Activated CD8-positive, alpha-beta memory T cell treated with anti-CD3 and anti-CD28 coated beads, Interleukin-2, amount 10 ng/mL, durations not matched to agents 7 days and 5 days (primary cell): ENCODE measurements at regions not wholly inside any gene's neighbourhood (a gene's known extent, or its start where the extent isn't known, plus 50 kb on each side); places are given as distances from the start of the nearest gene placed in this dataset.

Experiments
- ATAC-seq: fragments of 150-1000 bp; cut with Tn5 transposase; one replicate; pipeline ENCODE4 v1.10.0; 2021; ENCODE audit warnings: moderate library complexity
- CTCF ChIA-PET: fragments of 350-600 bp; sonication (Branson Sonifier 250); formaldehyde crosslinking; loops from one replicate; lab custom pipeline; 2021; ENCODE audit warnings: antibody characterized with exemption; lab: Charles Lee
- DNase-seq: peaks from one replicate; pipeline ENCODE4 v3.0.0-alpha.2; 2020
- H3K27ac Mint-ChIP-seq: one replicate; pipeline ENCODE4 v1.8.0; 2021; ENCODE audit warnings: mild to moderate bottlenecking, mixed read lengths
- H3K27me3 Mint-ChIP-seq: one replicate; pipeline ENCODE4 v1.8.0; 2021; ENCODE audit warnings: mixed read lengths
- H3K36me3 Mint-ChIP-seq: one replicate; pipeline ENCODE4 v1.8.0; 2021; ENCODE audit warnings: mild to moderate bottlenecking, mixed read lengths
- H3K4me1 Mint-ChIP-seq: one replicate; pipeline ENCODE4 v1.8.0; 2021; ENCODE audit warnings: mixed read lengths
- H3K4me3 Mint-ChIP-seq: one replicate; pipeline ENCODE4 v1.8.0; 2021; ENCODE audit warnings: mild to moderate bottlenecking, moderate library complexity, mixed read lengths
- H3K9me3 Mint-ChIP-seq: one replicate; pipeline ENCODE4 v1.8.0; 2022; ENCODE audit warnings: low read depth, mixed read lengths

DNA sequence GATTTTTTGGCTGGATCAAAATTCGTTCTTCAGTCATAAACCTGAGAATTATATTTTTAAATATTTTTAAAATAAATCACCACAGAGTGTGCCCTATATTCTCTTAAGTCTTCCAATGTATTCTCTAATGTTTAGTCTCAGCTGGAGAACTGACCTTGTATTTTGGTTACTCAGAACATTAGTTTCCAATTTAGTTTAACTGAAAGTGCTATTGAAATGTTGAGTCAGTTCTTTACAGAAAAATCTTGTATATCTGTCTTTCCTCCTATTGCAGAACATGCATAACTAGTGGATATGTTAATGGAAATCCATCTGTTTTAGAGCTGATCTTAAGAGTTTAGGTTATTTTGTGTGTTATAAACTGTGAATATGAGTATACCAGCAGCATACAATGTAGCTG, 422.7 kb upstream of the IGFBP3 start:
- no peak overlapping the region for H3K4me3 Mint-ChIP-seq
- DNase-seq (no peak), ATAC-seq (no peak)
- H3K27ac Mint-ChIP-seq = no peak overlapping the region
- no peaks in the 10 kb centered on the region for H3K27me3 Mint-ChIP-seq
- CTCF ChIA-PET = no interaction called here
- H3K9me3 Mint-ChIP-seq = no peaks in the 10 kb centered on the region
- no peaks in the 10 kb centered on the region for H3K36me3 Mint-ChIP-seq
- no peaks in the 10 kb centered on the region for H3K4me1 Mint-ChIP-seq

DNA sequence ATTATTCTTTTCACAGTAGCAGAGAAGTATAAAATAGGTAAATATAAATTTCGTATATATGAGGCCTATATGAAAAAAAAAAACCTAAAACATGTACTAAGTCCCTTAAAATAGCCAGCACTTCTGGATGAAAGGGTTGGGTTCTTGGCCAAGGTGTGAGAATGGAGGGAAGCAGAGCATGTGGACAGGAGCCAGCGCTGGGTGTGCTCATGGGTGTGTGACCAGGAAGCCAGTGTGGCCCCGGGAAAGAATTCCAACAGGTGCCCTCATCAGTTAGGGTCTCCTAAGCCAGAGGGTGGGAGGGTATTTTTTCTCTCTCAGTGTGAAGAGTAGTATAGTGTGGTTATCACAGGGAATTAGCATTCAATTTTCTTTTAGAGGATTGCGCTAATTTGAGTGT, 401.9 kb upstream of the IGFBP3 start:
- peaks cover 2% of the 10 kb centered on the region for H3K9me3 Mint-ChIP-seq
- no peaks in the 10 kb centered on the region for H3K27me3 Mint-ChIP-seq
- H3K36me3 Mint-ChIP-seq = no peaks in the 10 kb centered on the region
- DNase-seq (no peak), ATAC-seq (no peak)
- H3K4me3 Mint-ChIP-seq = no peak overlapping the region
- H3K27ac Mint-ChIP-seq = no peak overlapping the region
- H3K4me1 Mint-ChIP-seq = no peaks in the 10 kb centered on the region
- CTCF ChIA-PET = no interaction called here

DNA sequence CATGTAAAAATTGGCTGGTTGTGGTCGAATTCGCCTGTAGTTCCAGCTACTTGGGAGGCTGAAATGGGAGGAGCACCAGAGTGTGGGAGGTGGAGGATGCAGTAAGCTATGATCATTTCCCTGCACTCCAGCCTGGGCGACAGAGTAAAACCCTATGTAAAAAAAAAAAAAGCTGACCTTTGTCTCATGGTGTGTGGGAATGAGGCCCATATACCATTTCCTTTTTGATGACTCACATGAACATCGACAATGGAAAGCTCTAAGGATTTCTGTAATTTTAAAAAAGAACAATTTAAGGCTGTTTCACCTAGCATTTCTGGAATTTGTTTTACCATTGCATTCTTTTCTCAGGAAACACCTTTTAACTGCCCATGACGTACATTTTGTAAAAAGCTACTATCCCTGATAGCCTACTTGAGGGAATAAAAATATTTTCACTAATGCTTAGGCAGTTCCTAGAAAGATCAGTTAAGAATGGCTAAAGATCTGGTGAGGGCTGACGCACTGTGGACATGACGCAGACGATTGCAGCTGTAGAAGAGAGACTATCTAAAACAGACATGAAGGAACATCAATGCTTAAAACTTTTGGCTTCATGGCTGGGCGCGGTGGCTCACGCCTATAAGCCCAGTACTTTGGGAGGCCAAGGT, 400.6 kb upstream of the IGFBP3 start:
- H3K36me3 Mint-ChIP-seq = no peaks in the 10 kb centered on the region
- DNase-seq (no peak), ATAC-seq (no peak)
- H3K27me3 Mint-ChIP-seq = no peaks in the 10 kb centered on the region
- CTCF ChIA-PET = no interaction called here
- H3K4me3 Mint-ChIP-seq = no peak overlapping the region
- H3K9me3 Mint-ChIP-seq = peaks cover 2% of the 10 kb centered on the region
- H3K4me1 Mint-ChIP-seq = no peaks in the 10 kb centered on the region
- no peak overlapping the region for H3K27ac Mint-ChIP-seq

DNA sequence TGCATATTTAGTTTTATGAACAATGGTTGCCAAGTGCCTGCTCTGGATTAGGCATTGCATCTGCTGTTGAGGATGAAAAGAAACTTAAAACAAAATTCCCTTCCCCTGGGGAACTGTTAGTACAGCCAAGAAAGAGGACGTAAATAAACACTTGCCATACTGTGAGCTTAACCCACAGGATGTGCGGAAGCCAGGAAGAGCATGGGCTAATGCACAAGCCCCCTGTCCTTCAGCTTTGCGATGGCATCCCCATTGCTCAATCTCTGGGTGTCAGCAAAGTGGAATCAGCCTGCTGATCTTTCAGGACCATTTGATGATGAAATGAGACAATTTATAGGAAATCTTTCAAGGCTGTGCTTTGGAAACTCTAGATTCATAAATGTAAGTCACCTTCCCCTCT, 399.9 kb upstream of the IGFBP3 start:
- H3K27ac Mint-ChIP-seq = no peak overlapping the region
- DNase-seq (no peak), ATAC-seq (no peak)
- H3K36me3 Mint-ChIP-seq = no peaks in the 10 kb centered on the region
- CTCF ChIA-PET = no interaction called here
- no peak overlapping the region for H3K4me3 Mint-ChIP-seq
- no peaks in the 10 kb centered on the region for H3K4me1 Mint-ChIP-seq
- H3K27me3 Mint-ChIP-seq = no peaks in the 10 kb centered on the region
- H3K9me3 Mint-ChIP-seq = peaks cover 3% of the 10 kb centered on the region

DNA sequence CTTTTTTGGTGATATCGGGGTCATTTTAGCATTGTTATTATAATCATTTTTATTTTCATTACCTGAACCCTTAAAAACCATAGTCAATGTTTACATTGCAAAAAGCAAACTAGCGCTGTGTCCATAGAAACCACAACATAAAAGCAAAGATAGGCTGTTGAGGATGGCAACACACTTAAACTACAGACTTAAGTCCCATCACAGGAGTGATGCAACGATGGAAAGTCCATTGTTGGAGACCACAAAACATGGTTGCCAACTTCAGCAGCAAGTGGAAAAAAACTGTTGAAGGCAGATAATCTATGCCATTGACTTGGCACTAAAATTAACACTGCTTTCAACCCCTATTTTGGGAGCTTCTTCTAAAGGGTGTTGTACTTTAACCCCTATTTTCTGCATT, 398.8 kb upstream of the IGFBP3 start:
- DNase-seq (no peak), ATAC-seq (no peak)
- Mint-ChIP-seq H3K9me3 (peaks cover 4% of the 10 kb centered on the region), H3K4me1 (no peaks in the 10 kb centered on the region), H3K36me3 (no peaks in the 10 kb centered on the region), H3K27ac (no peak overlapping the region), H3K4me3 (no peak overlapping the region), H3K27me3 (no peaks in the 10 kb centered on the region)
- CTCF ChIA-PET = no interaction called here

DNA sequence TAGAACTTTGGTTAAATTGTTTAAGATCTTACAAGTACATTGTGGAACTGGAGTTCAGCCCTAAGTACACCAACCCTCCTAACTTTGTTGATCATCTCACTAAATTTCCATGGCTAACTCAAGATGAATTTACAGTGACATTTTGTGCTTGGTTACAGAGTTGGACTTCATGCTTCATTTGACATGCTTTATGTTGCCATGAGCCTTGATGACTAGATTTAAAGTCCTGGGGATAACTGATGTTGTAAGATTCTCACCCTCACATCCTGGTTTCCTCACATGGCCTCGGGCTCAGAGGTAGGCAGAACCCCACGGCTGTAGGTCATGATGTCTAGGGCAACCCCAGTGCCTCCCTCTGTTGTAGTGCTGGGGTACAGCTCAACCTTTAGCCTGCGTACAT, 397.2 kb upstream of the IGFBP3 start:
- DNase-seq (no peak), ATAC-seq (no peak)
- Mint-ChIP-seq H3K27ac (no peak overlapping the region), H3K9me3 (peaks cover 4% of the 10 kb centered on the region), H3K4me1 (no peaks in the 10 kb centered on the region), H3K4me3 (no peak overlapping the region), H3K27me3 (no peaks in the 10 kb centered on the region), H3K36me3 (no peaks in the 10 kb centered on the region)
- CTCF ChIA-PET = no interaction called here

DNA sequence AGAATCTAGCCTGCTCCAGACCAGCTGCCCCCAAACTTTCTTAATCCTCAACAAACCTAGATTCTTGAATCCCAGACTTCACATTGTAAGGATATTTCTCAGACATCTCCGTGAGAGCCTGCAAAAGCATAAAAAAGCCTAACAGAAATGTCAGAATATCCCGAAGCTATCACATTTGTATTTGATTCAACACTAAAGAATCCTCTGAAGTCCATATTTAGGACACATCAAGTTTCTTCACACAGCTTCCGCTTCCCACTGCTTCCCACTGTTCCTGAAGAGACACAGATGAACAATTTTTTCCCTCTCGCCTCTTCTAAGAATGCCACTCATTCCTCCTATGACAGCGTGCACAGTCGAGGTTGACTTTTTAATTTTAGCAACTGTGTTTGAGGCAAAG, 396.2 kb upstream of the IGFBP3 start:
- no peaks in the 10 kb centered on the region for H3K4me1 Mint-ChIP-seq
- ATAC-seq (no peak), DNase-seq (no peak)
- H3K27me3 Mint-ChIP-seq = no peaks in the 10 kb centered on the region
- H3K27ac Mint-ChIP-seq = no peak overlapping the region
- CTCF ChIA-PET = no interaction called here
- H3K4me3 Mint-ChIP-seq = no peak overlapping the region
- no peaks in the 10 kb centered on the region for H3K36me3 Mint-ChIP-seq
- peaks cover 4% of the 10 kb centered on the region for H3K9me3 Mint-ChIP-seq

DNA sequence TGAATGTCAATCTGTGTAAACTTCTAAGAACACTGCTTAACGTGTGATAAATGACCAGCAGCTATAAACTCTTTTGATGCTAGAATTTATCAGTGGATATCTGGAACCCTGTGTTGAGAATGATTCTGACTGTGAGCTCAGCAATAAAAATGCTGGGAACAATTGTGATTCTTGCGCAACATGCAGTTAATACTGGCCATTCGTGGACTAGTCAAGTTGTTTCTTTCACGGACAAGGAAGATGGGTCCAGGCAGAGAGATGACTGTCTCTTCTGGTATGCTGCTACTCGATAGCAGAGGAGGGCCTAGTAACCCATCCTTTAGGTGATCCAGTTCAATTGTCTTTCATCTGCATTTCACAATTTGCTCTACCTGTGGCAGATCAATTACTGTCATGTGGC, 394.8 kb upstream of the IGFBP3 start:
- Mint-ChIP-seq H3K9me3 (peaks cover 4% of the 10 kb centered on the region), H3K27me3 (no peaks in the 10 kb centered on the region), H3K27ac (no peak overlapping the region), H3K4me3 (no peak overlapping the region), H3K36me3 (no peaks in the 10 kb centered on the region), H3K4me1 (no peaks in the 10 kb centered on the region)
- ATAC-seq (no peak), DNase-seq (no peak)
- CTCF ChIA-PET = no interaction called here

DNA sequence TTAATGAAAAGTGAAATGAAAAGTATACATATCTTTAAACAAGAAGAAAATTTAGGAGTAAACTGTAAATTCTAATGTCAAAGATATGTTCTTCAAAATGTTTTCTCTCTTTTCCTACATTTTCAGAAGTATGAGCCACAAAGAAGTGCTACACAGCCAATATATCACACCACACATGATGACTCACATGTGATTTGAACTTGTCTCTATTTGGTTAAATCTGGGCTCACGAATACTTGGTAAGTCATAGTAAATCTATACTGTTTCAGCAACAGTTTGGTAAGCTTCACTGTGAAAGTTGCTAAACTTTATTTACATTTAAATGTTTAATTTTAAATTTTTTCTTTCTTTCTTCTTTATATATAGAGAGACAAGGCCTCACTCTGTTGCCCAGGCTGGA, 380.6 kb upstream of the IGFBP3 start:
- H3K4me3 Mint-ChIP-seq = no peak overlapping the region
- ATAC-seq (no peak), DNase-seq (no peak)
- no peak overlapping the region for H3K27ac Mint-ChIP-seq
- no peaks in the 10 kb centered on the region for H3K36me3 Mint-ChIP-seq
- CTCF ChIA-PET = no interaction called here
- peaks cover 3% of the 10 kb centered on the region for H3K9me3 Mint-ChIP-seq
- no peaks in the 10 kb centered on the region for H3K4me1 Mint-ChIP-seq
- H3K27me3 Mint-ChIP-seq = no peaks in the 10 kb centered on the region

DNA sequence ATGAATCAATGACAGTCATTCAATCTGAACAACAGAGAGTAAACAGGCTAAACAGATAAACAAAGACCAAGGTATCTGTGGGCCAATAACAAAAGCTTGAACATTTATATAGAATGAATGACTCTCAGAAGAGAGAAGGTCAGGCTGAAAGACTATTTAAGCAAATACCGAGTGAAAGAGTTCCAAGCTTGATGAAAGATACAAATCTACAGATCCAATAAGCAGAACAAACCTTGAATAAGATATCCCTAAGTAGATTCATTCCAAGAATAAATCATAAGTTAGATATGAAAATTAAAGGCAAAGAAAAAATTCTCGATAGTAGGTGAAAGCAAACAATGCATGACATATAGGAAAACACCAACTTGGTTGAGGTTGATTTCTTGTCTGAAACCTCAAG, 376.4 kb upstream of the IGFBP3 start:
- DNase-seq (no peak), ATAC-seq (no peak)
- no peaks in the 10 kb centered on the region for H3K4me1 Mint-ChIP-seq
- H3K27ac Mint-ChIP-seq = no peak overlapping the region
- peaks cover 2% of the 10 kb centered on the region for H3K9me3 Mint-ChIP-seq
- CTCF ChIA-PET = no interaction called here
- no peak overlapping the region for H3K4me3 Mint-ChIP-seq
- H3K36me3 Mint-ChIP-seq = no peaks in the 10 kb centered on the region
- H3K27me3 Mint-ChIP-seq = no peaks in the 10 kb centered on the region

DNA sequence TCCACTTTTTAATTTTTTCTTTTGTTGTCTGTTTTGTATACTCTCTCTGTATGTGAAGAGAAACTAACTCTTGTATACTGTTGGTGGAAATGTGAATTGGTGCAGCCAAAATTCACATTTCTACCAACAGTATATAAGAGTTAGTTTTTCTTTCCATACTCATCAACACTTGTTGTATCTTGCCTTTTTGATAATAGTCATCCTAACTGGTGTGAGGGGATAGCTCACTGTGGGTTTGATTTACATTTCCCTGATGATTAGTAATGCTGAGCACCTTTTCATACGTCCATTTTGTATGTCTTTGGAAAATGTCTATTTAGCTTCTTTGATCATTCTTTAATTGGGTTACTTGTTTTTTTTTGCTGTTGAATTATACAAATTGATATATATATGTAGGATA, 375.5 kb upstream of the IGFBP3 start:
- DNase-seq = no peak
- Mint-ChIP-seq H3K9me3 (peaks cover 2% of the 10 kb centered on the region), H3K4me3 (no peak overlapping the region), H3K4me1 (no peaks in the 10 kb centered on the region), H3K27ac (no peak overlapping the region), H3K27me3 (no peaks in the 10 kb centered on the region), H3K36me3 (no peaks in the 10 kb centered on the region)
- no peak for ATAC-seq
- CTCF ChIA-PET = no interaction called here

DNA sequence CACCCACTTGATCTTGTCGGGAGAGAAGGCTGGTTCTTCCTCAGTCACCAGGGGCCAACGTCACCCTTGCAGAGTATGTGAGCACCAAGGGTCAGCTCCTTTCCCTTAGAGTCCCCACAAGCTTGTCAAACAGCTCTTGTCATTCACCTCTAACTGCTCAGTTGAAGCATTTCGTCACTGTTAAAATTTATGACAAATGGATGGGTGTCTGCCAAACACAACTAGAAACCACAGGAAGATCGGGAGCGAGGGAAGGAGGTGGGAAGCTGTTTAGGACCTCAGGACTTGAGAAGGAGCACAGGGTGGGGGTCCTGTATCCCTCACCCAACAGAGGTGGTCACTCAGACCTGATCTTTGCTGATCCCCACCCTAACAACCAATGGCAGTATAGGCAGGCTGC, 373.3 kb upstream of the IGFBP3 start:
- H3K4me1 Mint-ChIP-seq = no peaks in the 10 kb centered on the region
- no peak for ATAC-seq

DNA sequence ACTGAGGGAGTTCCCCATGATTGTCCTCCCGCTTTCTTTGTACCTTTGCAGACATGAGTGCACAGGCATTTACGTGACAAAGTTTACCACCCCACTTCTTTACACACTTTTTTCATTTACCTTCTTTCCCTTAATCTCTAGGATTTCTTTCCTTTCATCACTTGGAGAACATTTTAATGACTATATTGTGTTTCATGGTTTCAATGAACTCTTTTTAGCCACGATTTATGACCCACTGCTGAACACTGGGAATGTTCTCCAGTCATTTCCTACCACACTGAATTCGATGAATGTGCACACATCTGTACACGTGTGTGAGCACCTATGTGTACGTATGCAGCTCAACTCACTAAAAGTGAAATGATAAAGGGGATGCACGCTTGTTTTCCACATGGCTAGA, 371.7 kb upstream of the IGFBP3 start:
- no peaks in the 10 kb centered on the region for H3K4me1 Mint-ChIP-seq
- no peak overlapping the region for H3K27ac Mint-ChIP-seq

More for the DNA sequence above, 373.3 kb upstream of the IGFBP3 start:
- no peak overlapping the region for H3K27ac Mint-ChIP-seq
- CTCF ChIA-PET = no interaction called here
- H3K36me3 Mint-ChIP-seq = no peaks in the 10 kb centered on the region
- no peak for DNase-seq
- H3K4me3 Mint-ChIP-seq = no peak overlapping the region
- H3K27me3 Mint-ChIP-seq = no peaks in the 10 kb centered on the region
- peaks cover 2% of the 10 kb centered on the region for H3K9me3 Mint-ChIP-seq

DNA sequence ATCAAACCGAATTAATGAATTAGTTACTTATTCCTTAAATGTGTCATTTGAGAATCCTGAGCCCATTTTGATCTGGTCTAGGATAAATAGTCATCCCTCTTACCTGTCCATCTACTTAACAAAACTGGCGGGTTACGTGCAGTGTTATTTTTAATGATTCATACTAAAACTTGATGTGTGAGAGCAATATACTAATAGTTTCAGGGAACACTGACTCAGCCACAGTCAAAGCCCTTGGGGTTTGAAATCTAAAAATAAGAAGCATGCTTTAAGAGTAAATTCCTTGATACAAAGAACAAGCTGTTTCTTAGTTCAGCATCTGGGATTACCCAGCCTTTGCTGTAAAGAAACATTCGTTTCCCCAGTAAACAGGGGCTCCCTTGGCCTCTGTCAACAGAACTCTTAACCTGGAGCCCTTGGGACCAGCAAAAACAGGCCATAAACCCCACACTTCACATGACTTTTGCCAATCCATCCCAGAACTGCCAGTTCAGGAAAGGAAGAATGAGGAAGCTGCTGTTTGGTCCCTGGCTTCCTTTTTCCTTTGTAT, 370.6 kb upstream of the IGFBP3 start:
- H3K27ac Mint-ChIP-seq = no peak overlapping the region
- H3K9me3 Mint-ChIP-seq = no peaks in the 10 kb centered on the region
- no peaks in the 10 kb centered on the region for H3K36me3 Mint-ChIP-seq
- CTCF ChIA-PET = no interaction called here
- no peak overlapping the region for H3K4me3 Mint-ChIP-seq
- H3K27me3 Mint-ChIP-seq = no peaks in the 10 kb centered on the region
- DNase-seq (no peak), ATAC-seq (no peak)
- no peaks in the 10 kb centered on the region for H3K4me1 Mint-ChIP-seq

More for the DNA sequence above, 371.7 kb upstream of the IGFBP3 start:
- Mint-ChIP-seq H3K9me3 (no peaks in the 10 kb centered on the region), H3K36me3 (no peaks in the 10 kb centered on the region), H3K27me3 (no peaks in the 10 kb centered on the region), H3K4me3 (no peak overlapping the region)
- CTCF ChIA-PET = no interaction called here
- ATAC-seq (no peak), DNase-seq (no peak)

DNA sequence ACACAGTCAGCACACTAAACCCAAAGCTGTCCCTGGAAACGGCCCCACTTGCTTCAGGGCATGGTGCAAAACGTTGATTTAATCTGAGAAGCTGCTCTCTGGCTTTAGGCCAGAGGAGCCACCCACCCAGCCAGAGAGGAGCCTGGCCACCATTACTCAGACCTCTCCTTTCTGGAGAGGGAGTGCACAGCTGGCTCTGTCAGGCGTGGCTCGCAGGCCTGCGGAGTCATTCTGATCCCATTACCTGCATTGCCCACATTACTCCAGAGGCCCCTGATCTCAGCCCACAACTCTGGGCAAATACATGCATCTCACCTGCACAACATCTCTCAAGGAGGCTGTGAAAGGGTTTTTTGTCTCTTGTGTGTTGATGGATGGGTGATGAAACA, 370.0 kb upstream of the IGFBP3 start:
- H3K27ac Mint-ChIP-seq = no peak overlapping the region
- no peaks in the 10 kb centered on the region for H3K4me1 Mint-ChIP-seq
- H3K4me3 Mint-ChIP-seq = no peak overlapping the region
- CTCF ChIA-PET = no interaction called here
- no peaks in the 10 kb centered on the region for H3K27me3 Mint-ChIP-seq
- no peaks in the 10 kb centered on the region for H3K9me3 Mint-ChIP-seq
- DNase-seq = no peak
- ATAC-seq = no peak
- H3K36me3 Mint-ChIP-seq = no peaks in the 10 kb centered on the region
